Mesenteric fat pad (tissue), 1 donor: ENCODE measurements at regions not wholly inside any gene's neighbourhood (a gene's known extent, or its start where the extent isn't known, plus 50 kb on each side); places are given as distances from the start of the nearest gene placed in this dataset.

Experiments used
- DNase-seq: peaks from one replicate; pipeline ENCODE4 v3.0.0-alpha.2; 2020; ENCODE audit warnings: low spot score
- donor health status: DM: yes; HTN: yes; CAD: no.

DNA sequence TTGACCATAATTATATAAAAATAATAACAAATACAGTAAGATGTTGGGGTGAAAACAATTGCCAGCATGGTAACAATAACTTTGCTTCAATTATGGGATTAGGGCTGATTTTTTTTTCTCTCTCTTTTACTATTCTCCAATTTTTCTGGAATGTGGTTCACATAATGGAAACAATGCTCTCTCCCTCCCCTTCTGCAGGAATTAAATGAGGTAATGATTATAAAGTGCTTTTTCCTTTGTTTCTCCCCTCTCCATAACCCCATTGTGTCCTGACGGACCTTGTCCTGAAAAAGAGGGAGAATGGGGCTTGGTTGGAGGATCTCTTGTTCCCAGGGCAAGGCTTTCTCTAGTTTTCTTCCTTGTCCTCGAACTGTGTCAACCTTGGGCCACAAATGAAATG is 234.0 kb upstream of the ZNF32 start:
- DNase-seq: no peak

DNA sequence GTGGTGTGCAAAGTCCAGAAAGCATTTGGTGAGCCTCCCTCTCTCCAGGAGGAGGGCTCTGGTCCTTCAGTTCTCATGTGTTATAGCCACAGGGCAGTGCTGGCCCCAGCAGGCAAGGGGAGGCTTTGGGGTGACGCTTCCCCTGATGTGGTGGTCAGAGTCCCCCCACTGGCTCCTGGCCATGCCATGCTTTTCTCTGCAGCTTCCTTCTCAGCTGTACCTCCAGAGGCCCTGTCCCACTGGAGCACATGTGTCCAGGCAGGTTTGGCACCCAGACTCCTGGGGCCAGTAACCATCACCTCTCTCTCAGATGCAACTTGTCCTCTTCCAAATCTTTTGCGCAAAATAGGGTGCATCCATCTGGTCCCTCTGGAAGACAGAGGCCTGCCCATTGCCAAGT is 233.0 kb upstream of the ZNF32 start:
- DNase-seq: no peak

DNA sequence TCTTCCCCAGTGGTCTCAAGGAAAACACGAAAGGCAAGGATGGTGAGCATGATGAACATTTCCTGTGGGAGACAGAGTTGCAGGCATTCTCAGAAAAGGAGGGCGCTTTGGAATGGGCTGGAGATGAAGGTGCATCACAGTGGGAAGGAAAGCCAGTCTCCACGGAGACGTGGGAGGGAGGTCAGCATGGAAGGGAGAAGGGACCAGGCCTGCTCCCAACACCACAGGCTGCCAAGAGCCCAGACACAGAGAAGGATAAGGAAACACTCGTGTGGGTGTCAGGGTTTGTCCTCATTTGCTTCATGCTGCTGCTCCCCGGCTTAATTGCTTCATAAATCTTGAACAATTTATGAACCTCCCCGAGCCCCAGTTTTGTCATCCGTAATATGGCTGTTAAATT is 231.5 kb upstream of the ZNF32 start:
- DNase-seq: no peak

DNA sequence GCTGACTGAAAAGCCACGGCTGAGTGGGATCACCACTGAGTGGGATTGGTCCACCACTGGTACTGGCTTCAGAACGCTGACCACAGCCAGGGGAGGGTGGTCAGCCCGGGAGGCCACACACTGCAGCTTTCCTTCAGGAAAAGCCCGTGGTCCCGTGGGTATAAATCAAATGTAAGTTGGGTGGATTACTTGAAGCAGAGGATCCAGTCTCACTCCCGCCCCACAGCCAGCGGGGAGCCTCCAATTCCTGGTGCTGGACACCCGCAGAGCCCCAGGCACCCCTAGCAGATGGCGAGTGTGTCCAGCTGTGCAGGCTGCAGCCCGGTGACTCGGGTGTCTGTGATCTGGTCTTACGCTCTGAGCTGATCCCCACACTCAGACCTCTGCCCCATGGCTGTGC is 231.1 kb upstream of the ZNF32 start:
- DNase-seq: no peak

DNA sequence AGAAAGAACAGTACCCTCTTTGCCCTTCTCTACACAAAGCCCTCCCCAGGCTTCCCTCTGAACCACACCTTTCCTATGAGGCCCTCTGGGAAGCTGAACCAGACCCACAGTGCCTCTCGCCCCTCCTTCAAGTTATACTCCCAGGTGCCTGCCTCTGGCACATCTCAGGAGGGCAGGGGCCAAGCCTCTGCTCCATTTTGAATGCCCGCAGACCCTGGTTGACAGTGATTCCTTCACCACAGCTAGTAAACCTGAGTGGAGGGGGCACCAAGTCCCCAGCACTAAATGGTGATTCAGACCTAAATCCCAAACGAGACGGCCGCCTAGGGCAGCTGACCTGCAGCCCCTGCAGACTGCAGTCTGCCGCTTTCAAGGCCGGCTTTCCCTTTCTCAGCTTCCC is 230.5 kb upstream of the ZNF32 start:
- no peak for DNase-seq

DNA sequence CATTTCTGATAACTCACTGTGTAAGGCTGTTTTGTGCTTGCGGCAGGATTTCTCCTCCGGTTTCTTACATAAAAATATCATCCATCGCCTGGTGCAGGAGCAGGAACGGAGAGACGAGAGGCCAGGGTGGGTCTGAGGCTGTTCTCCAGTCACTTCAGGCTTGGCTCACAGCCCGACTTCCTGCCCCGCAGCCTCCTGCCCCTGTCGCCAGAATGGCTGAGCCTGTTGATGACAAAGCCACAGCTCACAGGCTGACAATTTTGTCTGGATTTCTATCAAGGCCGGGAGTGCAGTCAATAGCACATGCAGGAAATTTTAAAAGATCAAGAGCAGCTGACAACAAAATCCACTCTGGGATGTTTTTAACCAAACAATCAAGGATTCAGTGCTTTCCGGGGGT is 229.7 kb upstream of the ZNF32 start:
- DNase-seq: no peak

DNA sequence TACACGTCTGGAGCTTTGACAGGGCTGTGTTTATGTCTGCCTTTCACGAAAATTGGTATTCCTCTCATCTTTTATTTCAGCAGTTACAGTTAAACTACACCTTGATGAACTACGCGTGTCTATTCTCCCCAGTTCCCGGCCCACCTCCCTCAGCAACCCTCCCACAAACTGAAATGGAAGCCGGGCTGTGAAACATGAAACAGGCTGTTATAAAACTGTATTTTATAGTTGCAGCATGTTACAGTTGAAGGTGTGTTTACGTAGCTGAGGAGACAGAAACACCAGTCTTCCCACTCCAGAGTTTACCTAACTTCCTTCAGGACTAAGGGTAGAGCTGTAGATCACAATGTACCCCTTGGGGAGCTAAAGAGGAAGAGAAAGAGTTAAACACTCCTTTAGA is 228.3 kb upstream of the ZNF32 start:
- no peak for DNase-seq

DNA sequence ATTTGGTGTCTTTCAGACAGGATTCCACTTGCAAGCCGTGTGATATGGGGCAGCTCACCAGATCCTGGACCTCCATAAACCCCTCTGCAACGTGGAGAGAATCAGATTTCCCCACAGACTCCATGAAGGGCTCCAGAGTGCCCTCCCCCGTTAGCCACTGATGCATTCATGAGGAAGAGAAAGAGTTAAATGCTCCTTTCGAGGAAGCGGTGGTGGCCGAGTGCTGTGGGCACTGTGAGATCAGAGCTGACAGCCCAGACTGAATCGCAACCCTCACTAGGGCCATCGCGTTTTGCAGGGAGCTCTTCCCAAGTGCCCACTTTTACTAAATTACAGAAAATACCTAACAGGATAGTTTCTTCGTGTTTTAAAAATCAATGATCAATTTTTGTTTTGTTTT is 226.3 kb upstream of the ZNF32 start:
- DNase-seq: no peak

DNA sequence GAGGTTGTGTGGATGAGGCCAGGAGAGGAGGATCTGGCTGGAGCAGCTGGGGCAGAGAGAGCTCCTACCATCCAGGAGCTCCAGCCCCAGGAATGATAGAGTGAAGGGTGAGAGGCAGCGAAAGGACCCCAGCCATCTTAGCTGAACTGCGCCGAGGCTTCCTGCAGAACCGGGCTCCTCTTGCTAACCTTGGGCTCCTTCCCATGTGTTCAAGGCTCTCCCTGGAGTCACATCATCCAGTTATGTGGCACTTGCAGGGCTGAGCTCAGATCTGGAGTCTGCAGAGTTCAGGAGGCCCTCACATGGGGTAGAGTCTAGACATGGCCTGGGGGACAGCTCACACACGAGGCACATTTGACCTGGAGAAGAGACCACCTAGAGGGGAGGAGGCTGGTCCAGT is 225.0 kb upstream of the ZNF32 start:
- no peak for DNase-seq

DNA sequence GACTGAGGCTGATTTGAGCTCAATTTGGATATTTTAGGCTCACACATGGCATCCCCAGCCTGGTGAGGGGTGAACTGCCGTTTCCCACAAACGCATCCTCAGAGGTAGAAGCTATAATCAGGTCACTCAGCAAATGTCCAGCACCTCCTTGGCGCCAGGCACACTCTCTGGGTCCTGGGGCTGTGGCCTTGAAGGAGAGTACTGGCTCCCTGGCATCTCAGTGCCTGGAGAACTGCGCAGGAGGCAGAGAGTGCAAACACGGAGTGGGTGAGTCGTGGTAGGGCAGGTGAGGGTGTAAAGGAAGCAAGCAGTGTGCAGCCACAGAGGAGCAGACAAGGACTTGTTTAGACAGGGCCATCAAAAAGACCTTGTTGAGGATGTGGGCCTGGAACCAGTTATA is 224.0 kb upstream of the ZNF32 start:
- no peak for DNase-seq

DNA sequence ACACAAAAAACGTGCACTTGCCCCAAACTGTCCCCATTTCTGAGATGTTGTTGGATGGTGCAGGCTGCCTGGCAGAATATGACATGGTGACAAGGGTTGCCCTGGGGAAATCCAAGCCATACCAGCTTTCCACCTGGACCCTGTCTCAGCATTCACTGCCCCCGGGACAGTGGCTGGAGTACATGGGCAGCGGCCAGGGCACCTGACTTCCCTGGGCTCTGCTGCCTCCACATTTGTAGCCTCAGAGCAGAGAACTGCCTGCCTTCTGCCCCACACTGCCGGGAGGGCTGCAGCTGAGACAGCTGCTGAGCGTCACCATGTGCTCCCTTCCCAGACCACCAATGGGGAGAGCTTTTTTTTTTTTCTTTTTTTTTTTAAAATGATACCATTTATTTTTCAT is 222.9 kb upstream of the ZNF32 start:
- no peak for DNase-seq

DNA sequence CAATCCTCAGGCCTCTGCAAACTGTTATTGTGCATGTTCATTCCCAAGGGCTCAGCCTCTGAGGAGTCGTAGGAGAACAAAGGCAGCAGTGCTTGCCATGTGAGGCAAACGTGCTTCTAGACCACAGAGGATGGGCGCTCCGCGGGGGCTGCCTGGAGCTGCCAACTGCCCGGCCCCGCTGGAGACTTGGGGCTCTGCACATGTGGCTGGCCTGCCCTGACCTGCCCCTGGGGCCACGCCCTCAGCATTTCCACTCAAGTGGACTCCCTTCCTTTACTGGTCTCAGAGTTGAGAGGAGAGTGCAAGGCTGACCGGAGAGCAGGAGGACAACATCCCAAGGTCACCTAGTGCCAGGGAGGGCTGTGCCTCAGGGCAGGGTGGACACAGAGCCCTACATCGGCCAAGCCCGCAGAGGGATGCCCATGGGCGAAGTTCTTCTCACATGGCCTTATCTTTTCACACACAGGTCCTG is 222.3 kb upstream of the ZNF32 start:
- DNase-seq: no peak

DNA sequence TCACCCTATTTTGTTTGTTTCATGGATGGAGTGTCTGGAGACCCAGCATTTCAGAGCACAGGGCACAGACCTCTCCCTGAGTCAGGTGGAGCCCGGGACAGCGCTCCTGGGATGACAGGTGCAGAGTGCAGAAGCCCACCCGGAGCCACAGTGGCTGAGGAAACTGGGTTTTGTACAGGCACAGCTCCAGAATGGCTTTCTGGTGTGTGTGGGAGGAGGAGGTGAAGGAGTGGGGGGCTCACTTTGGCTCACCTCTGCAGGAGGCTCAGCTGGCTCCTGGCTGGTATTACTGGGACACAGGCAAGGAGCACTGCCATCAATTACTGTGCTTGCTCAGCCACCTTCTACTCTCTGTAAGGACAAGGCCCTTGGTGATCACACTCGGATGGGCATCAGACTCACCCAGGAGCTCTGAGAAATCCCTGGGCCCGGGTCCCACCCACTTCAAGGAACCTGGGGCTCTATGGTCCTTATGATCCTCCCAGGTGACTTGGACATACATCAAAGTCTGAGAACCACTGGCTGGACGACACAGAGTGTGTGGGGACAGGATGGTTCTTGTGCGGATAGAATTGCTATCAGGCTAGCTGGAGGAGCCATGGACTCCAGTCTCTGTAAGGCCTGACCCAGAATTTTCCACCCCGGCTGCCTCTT is 221.1 kb upstream of the ZNF32 start:
- no peak for DNase-seq

DNA sequence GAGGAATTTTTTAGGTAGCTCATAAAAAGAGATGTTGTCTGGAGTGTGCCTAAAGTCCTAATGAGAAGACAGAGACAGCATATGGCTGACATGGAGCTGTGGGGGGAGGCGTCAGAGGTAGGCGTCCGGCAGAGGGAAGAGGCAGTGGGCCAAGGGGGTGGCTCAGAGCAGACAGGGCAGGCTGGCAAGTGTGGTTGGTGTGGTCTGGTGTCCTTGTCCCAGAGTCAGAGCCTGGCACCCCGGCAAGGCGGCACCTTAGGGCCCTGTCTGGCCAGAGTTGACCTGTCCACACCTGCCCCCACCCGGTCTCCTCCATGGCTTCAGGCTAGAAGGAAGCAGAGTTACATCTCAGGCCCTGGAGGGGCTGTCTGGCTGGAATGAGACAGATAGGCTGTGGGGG is 220.3 kb upstream of the ZNF32 start:
- no peak for DNase-seq

DNA sequence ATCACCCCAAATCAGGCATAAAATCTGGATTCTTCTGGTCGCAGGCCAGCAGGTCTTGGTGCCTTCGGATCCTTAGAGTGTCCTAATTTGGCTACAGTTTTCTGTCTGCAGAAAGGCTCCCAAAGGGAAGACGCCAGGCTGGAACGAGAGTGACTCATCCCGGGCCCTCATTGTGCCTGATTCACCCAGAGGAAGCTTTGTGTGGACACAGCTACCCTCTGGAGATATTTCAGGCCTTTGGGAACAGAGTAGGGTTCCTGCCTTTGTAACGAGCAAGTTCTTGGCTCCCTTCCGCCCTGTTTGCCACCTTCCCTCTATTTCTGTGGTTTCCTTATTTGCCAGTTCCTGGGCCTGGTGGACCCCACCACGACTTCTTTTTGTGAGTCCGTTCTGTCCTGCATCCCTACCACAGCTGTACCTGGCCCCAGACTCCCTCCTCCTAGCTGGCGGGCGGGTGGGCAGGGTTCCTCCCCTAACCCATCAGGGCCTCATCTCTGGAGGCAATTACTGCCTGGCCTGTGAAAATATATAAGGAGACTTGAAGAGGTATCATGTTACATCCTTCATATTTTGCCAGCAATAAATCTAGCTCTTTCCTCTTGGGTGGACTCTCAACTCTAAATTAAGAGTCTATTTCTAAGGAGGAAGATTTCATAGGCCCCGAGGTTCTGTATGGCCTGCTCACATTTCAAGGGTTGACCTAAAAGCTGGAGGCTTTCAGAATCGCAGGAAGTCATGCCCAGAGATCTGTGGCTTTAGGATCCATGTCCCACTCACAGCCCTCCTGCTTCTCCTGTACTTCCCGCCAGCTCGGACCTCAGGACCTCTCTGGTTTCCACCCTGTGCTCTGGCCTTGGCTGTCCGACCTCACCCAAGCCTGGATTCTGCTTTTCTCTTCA is 219.2 kb upstream of the ZNF32 start:
- DNase-seq: no peak

DNA sequence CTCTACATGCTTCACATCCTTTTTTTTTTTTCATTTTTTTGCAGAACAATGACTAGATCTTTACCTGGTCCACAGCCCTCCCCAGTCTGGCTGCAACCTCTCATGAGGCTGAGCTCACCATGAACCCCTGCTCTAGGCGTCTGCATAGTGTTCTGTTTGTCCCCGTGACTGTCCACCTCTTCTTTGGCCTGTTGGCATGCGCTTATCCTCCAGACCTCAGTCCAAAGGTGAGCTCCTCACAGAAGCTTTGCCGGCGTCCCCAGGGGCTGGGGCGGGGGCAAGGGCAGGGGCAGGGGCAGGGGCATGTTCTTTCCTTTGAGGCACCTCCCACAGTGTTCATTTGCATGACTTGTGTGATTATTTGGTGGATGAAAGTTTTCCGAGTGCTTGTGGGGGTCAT is 218.4 kb upstream of the ZNF32 start:
- no peak for DNase-seq

DNA sequence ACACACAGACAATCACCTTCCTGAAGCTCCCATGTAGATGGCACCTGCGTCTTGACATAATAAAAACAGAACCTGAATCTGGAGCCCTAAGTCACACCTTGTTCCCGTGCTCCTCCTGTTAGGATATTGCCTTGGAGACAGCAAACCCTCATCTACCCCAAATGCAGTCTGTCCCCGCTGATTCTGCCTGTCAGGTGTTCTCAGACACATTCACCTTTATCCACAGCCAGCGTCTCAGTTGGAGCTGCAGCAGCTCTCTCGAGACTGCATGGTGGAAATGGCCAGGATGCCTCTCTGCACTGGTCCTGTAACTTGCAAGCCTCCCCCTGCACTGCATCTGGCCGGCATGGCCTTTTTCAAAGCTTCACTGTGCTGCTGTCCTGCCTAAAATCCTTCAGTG is 218.0 kb upstream of the ZNF32 start:
- no peak for DNase-seq

DNA sequence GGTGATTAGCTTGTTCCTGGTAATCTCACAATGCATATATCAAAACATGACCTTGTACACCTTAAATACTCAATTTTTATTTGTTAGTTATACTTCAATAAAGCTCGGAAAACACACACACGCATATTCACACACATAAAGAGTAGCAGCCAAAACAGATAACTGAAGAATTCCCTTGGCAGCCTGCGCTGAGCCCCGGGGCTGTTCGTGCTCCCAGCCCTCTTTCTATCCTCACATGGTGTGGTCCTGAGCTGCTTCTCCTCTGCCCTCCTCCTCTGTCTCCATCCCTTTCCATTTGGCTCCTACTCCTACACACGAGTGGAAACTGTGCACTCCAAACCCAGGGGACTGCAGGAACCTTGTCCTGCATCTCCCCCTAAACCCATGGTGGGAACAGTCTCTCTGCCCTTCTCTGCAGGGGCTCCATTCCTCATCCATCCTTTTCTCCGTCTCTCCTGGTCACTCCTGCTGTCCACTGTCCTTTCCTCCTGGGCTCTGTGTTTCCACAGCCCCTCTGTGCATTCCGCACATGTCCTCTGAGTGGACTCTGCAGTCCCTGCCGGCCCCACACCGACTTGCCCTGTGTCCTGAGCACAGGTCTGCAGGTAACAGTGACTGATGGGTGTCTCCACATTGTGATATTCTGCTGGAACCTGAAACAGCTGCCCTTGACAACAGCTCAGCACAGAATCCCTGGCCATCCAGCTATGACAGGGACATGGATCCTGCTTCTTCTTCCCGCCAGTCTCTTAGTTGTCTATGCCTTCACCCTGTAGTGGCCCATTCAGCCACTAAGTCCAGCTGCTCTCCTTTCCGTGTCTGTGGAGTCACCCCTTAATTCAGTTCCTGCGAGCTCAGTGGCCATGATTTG is 216.8 kb upstream of the ZNF32 start:
- DNase-seq: no peak

DNA sequence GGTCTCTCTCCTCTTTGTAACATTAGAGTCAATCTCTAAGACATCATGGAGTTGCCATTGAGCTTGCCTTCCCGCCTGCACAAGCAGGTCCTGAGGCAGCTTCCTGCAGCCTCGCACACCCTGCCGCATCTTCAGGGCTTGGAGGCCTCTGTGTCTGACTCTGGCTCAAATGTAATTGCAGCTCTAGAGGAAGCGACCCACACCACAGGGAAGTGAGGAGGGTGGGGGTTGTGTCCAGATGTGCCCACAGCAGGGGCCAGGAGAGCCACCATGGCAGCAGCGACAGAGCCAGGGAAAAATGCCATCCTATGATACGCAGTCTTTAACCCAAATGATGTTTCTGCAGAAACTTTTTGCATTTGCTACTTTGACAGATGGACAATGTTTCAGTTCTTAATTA is 216.0 kb upstream of the ZNF32 start:
- DNase-seq: no peak

DNA sequence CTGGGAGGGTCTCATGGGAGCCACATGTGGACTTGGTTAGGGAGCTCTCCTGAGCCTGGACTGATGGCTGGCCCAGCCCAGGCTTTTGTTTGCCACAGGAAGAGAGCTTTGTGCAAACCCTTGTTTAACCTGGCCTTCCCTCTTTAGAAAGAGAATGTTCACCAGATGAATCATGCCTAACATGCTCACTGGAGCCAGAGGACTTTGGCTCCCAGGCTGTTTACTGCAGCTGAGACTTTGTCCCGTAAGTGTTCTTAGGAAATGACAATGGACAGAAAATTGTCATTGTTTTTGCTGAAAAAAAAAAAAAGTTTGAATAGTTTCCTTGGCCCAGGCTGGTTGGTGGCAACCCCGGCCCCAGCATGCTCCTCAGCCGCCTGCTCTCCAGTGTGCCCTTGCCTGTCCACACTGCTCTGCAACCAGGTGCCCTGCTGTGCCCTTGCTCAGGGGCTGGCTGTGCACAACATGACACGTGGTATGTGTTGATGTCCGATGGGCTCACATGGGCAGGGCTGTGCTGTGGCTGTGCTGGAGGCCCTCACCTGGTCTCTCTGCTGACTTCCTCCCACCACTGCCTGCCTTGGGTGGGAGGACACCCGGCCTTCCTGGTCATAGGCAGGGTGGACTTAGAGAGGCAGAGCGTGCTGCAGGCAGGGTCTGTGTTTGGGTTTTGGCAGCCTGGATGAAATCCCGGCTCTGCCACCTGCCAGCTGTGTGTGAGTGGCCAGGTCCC is 215.3 kb upstream of the ZNF32 start:
- no peak for DNase-seq

DNA sequence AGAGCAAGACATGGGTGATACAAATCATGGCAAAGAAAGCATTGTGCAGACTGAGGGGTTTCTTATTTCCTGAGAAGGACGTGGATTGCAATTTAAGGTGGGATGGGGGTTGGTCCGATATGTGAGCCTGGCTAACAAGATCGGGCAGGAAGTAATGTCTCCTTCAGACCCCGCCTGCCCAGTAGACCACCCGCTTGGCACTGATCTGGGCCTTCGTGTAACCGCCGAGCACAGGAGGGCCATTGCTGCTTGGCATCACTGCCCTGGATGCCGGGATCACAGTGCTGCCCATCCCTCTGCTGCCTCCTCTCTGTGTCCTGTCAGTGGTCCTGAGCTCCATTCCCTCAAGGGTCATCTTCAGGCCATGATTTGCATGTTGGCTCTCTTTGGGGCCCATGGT is 214.6 kb upstream of the ZNF32 start:
- DNase-seq: no peak
